H9 (cell line): ENCODE measurements at regions not wholly inside any gene's neighbourhood (a gene's known extent, or its start where the extent isn't known, plus 50 kb on each side); places are given as distances from the start of the nearest gene placed in this dataset.

Experiments
- DNase-seq: peaks from one replicate; pipeline ENCODE4 v3.0.0-alpha.2; 2017
- H2AFZ ChIP-seq: one replicate; pipeline ENCODE4 v1.6.1; 2013; ENCODE audit warnings: mild to moderate bottlenecking, low read length, control low read depth, moderate library complexity
- H2AK5ac ChIP-seq: 2 replicates; pipeline ENCODE4 v1.6.1; 2013; ENCODE audit warnings: low read length, control low read depth, mixed read lengths; ENCODE audit not compliant: insufficient read length
- H2BK120ac ChIP-seq: one replicate; pipeline ENCODE4 v1.6.1; 2013; ENCODE audit warnings: low read depth, mild to moderate bottlenecking, low read length, control low read depth, inconsistent platforms; ENCODE audit not compliant: poor library complexity, severe bottlenecking
- H2BK12ac ChIP-seq: 2 replicates; pipeline ENCODE4 v1.6.1; 2013; ENCODE audit warnings: low read length, control low read depth, mixed read lengths, low read depth; ENCODE audit not compliant: insufficient read length
- H2BK15ac ChIP-seq: 2 replicates; pipeline ENCODE4 v1.6.1; 2013; ENCODE audit warnings: low read depth, low read length, control low read depth
- H2BK20ac ChIP-seq: one replicate; pipeline ENCODE4 v1.6.1; 2013; ENCODE audit warnings: low read depth, mild to moderate bottlenecking, low read length, control low read depth, inconsistent platforms; ENCODE audit not compliant: poor library complexity, severe bottlenecking
- H2BK5ac ChIP-seq: 2 replicates; pipeline ENCODE4 v1.6.1; 2013; ENCODE audit warnings: low read length, control low read depth, mixed read lengths; ENCODE audit not compliant: insufficient read length
- H3K14ac ChIP-seq: 2 replicates; pipeline ENCODE4 v1.6.1; 2013; ENCODE audit warnings: low read length, control low read depth; ENCODE audit not compliant: insufficient read depth
- H3K18ac ChIP-seq: 2 replicates; pipeline ENCODE4 v1.6.1; 2013; ENCODE audit warnings: low read depth, mild to moderate bottlenecking, mixed read lengths, low read length, control low read depth; ENCODE audit not compliant: insufficient read length
- H3K23ac ChIP-seq: 2 replicates; pipeline ENCODE4 v1.6.1; 2013; ENCODE audit warnings: low read length, control low read depth, mixed read lengths, low read depth; ENCODE audit not compliant: insufficient read length
- H3K23me2 ChIP-seq: 2 replicates; pipeline ENCODE4 v1.6.1; 2013; ENCODE audit warnings: low read depth, mild to moderate bottlenecking, mixed read lengths, low read length, control low read depth; ENCODE audit not compliant: insufficient read length, poor library complexity, severe bottlenecking
- H3K27ac ChIP-seq: 2 replicates; pipeline ENCODE4 v1.5.1; 2013; ENCODE audit warnings: low read length, control low read depth, mixed read lengths, low read depth; ENCODE audit not compliant: insufficient read length
- H3K27me3 ChIP-seq: 2 replicates; pipeline ENCODE4 v1.6.1; 2013; ENCODE audit warnings: low read length, control low read depth, inconsistent platforms; ENCODE audit not compliant: insufficient read depth
- H3K4ac ChIP-seq: 2 replicates; pipeline ENCODE4 v1.6.1; 2013; ENCODE audit warnings: low read depth, mild to moderate bottlenecking, control low read depth, inconsistent platforms, low read length, moderate library complexity
- H3K4me1 ChIP-seq: 2 replicates; pipeline ENCODE4 v1.6.1; 2013; ENCODE audit warnings: low read length, control low read depth, inconsistent platforms; ENCODE audit not compliant: insufficient read depth
- H3K4me2 ChIP-seq: 2 replicates; pipeline ENCODE4 v1.6.1; 2013; ENCODE audit warnings: low read length, control low read depth, mixed read lengths; ENCODE audit not compliant: insufficient read length, insufficient read depth
- H3K56ac ChIP-seq: 2 replicates; pipeline ENCODE4 v1.6.1; 2013; ENCODE audit warnings: low read depth, mild to moderate bottlenecking, mixed read lengths, low read length, control low read depth; ENCODE audit not compliant: insufficient read length
- H3K79me1 ChIP-seq: 2 replicates; pipeline ENCODE4 v1.6.1; 2013; ENCODE audit warnings: low read depth, mild to moderate bottlenecking, moderate library complexity, low read length, control low read depth, inconsistent platforms; ENCODE audit not compliant: insufficient read depth, poor library complexity, severe bottlenecking
- H3K79me2 ChIP-seq: 2 replicates; pipeline ENCODE4 v1.6.1; 2013; ENCODE audit warnings: low read length, control low read depth, inconsistent platforms; ENCODE audit not compliant: insufficient read depth
- H3K9ac ChIP-seq: 2 replicates; pipeline ENCODE4 v1.6.1; 2013; ENCODE audit warnings: low read length, control low read depth, mixed read lengths; ENCODE audit not compliant: insufficient read length; ENCODE audit errors: extremely low read depth
- H3K9me3 ChIP-seq: one replicate; pipeline ENCODE4 v1.6.1; 2013; ENCODE audit warnings: low read depth, low read length, inconsistent platforms; ENCODE audit not compliant: control insufficient read depth
- H3T11ph ChIP-seq: one replicate; pipeline ENCODE4 v1.6.1; 2013; ENCODE audit warnings: mild to moderate bottlenecking, low read length, control low read depth, inconsistent platforms
- H4K20me1 ChIP-seq: one replicate; pipeline ENCODE4 v1.6.1; 2013; ENCODE audit not compliant: control insufficient read depth, insufficient read length, insufficient read depth
- H4K5ac ChIP-seq: 2 replicates; pipeline ENCODE4 v1.6.1; 2013; ENCODE audit warnings: low read depth, mild to moderate bottlenecking, mixed read lengths, low read length, control low read depth; ENCODE audit not compliant: insufficient read length
- H4K8ac ChIP-seq: replicated peaks from 2 replicates; pipeline ENCODE4 v1.6.1; 2013; ENCODE audit warnings: low read length, control low read depth, mixed read lengths, low read depth; ENCODE audit not compliant: insufficient read length
- H4K91ac ChIP-seq: 2 replicates; pipeline ENCODE4 v1.6.1; 2013; ENCODE audit warnings: low read depth, mild to moderate bottlenecking, moderate library complexity, mixed read lengths, low read length, control low read depth; ENCODE audit not compliant: insufficient read length
- H3K27ac Mint-ChIP-seq, 3 experiments: 2 replicates in 2 of 3; 3 replicates in 1 of 3; pipeline ENCODE4 v1.8.0; 2020 to 2021; ENCODE audit warnings: mixed read lengths in 3 of 3, mild to moderate bottlenecking in 1 of 3, moderate library complexity in 1 of 3
- H3K27me3 Mint-ChIP-seq: 2 replicates; pipeline ENCODE4 v1.8.0; 2021; ENCODE audit warnings: low read depth, mild to moderate bottlenecking, moderate library complexity, mixed read lengths
- H3K36me3 Mint-ChIP-seq, 3 experiments: 2 replicates in 2 of 3; 3 replicates in 1 of 3; pipeline ENCODE4 v1.8.0; 2020 to 2021; ENCODE audit warnings: low read depth in 3 of 3, mixed read lengths in 3 of 3; ENCODE audit not compliant: insufficient read depth in 1 of 3
- H3K4me1 Mint-ChIP-seq, 2 experiments: 2 replicates each; pipeline ENCODE4 v1.8.0; 2020; ENCODE audit warnings: mixed read lengths in 2 of 2
- H3K4me3 Mint-ChIP-seq, 2 experiments: 2 replicates in 1 of 2; 3 replicates in 1 of 2; pipeline ENCODE4 v1.8.0; 2020 to 2021; ENCODE audit warnings: mild to moderate bottlenecking in 2 of 2, mixed read lengths in 2 of 2, moderate library complexity in 1 of 2
- H3K9me3 Mint-ChIP-seq, 2 experiments: 2 replicates in 1 of 2; 3 replicates in 1 of 2; pipeline ENCODE4 v1.8.0; 2020; ENCODE audit warnings: mild to moderate bottlenecking in 2 of 2, mixed read lengths in 2 of 2, moderate library complexity in 1 of 2
- CTCF ChIP-seq: fragments of 200-600 bp; sonication (generic); conservative IDR thresholded peaks from 3 replicates; pipeline ENCODE4 v1.8.0; 2021; ENCODE audit warnings: antibody characterized with exemption, mild to moderate bottlenecking
- WGBS: extraction: QIAGEN DNeasy Blood & Tissue Kit; methylation state at CpG from one replicate; pipeline ENCODE4 v1.1.7; 2013; ENCODE audit warnings: missing lambda C conversion rate, low lambda C conversion rate, mixed read lengths; ENCODE audit not compliant: insufficient read length; ENCODE audit errors: extremely low coverage; 5-methylcytosine and 5-hydroxymethylcytosine counted together

GRCh38 chr3:70824773-70825172, 512.3 kb upstream of the MDFIC2 start:
- Histone ChIP-seq H3K14ac (no peak overlapping the region), H2AFZ (no peak overlapping the region), H4K8ac (no peak overlapping the region), H3K27ac (no peak overlapping the region), H3K4me1 (no peaks in the 10 kb centered on the region), H3K23me2 (no peaks in the 10 kb centered on the region), H2BK12ac (no peak overlapping the region), H3K9me3 (no peaks in the 10 kb centered on the region), H4K20me1 (no peaks in the 10 kb centered on the region), H3K56ac (no peak overlapping the region), H3K27me3 (no peaks in the 10 kb centered on the region), H2AK5ac (no peak overlapping the region), H4K5ac (no peak overlapping the region), H3T11ph (no peak overlapping the region), H2BK120ac (no peak overlapping the region), H3K9ac (no peak overlapping the region), H3K18ac (no peak overlapping the region), H3K79me1 (no peaks in the 10 kb centered on the region), H3K4ac (no peak overlapping the region), H2BK5ac (no peak overlapping the region), H4K91ac (no peak overlapping the region), H2BK15ac (no peak overlapping the region), H3K4me2 (no peak overlapping the region), H3K23ac (no peak overlapping the region), H3K79me2 (no peaks in the 10 kb centered on the region), H2BK20ac (no peak overlapping the region)
- H3K27me3 Mint-ChIP-seq: no peaks in the 10 kb centered on the region
- H3K9me3 Mint-ChIP-seq: no peaks in the 10 kb centered on the region
- no peak for TF ChIP-seq CTCF
- peaks cover 0 to 4% (median 0%) of the 10 kb centered on the region in 3 experiments; a peak in 2 of 7 replicates for H3K36me3 Mint-ChIP-seq
- WGBS: no CpG with 5 or more reads among the region's 1 CpG
- H3K4me1 Mint-ChIP-seq: no peaks in the 10 kb centered on the region; a peak in 3 of 4 replicates
- H3K4me3 Mint-ChIP-seq: no peak overlapping the region
- no peak overlapping the region for H3K27ac Mint-ChIP-seq
- no peak for DNase-seq
